CD4-positive, alpha-beta T cell (primary cell): ENCODE measurements at regions not wholly inside any gene's neighbourhood (a gene's known extent, or its start where the extent isn't known, plus 50 kb on each side); places are given as distances from the start of the nearest gene placed in this dataset.
"Not testable (repeated sequence)": the region's sequence is repeated elsewhere in the genome, so short reads cannot be mapped to it uniquely, and the experiment has no call there.

Experiments
- ATAC-seq: fragments of 200-7000 bp; cut with Tn5 transposase; one replicate; pipeline ENCODE4 v1.10.0; 2022; ENCODE audit warnings: mild to moderate bottlenecking; ENCODE audit not compliant: poor library complexity
- CTCF ChIA-PET: fragments of 350-600 bp; sonication (Branson Sonifier 250); formaldehyde crosslinking; loops from one replicate; lab custom pipeline; 2021; ENCODE audit warnings: antibody characterized with exemption, inconsistent platforms; lab: Charles Lee
- POLR2A ChIA-PET: fragments of 350-600 bp; sonication (Branson Sonifier 250); formaldehyde crosslinking; loops from one replicate; lab custom pipeline; 2021; ENCODE audit warnings: antibody characterized with exemption, inconsistent platforms; lab: Charles Lee
- DNase-seq, 14 experiments: peaks; one replicate each; pipeline ENCODE4 v3.0.0-alpha.2; 2013 to 2020; ENCODE audit warnings: mixed read lengths in 2 of 14
- H3K27ac ChIP-seq, 2 donors: one replicate each; pipeline versions ENCODE4 v1.5.1 to v1.7.0; 2013; ENCODE audit warnings: low read length in 2 of 2, low read depth in 1 of 2, mild to moderate bottlenecking in 1 of 2
- H3K27me3 ChIP-seq, 2 experiments: 1 replicate in 1 of 2; 2 replicates in 1 of 2; pipeline versions ENCODE4 v1.6.1 to v1.7.0; 2013; ENCODE audit warnings: low read length in 2 of 2, control low read depth in 1 of 2, mild to moderate bottlenecking in 1 of 2, moderate library complexity in 1 of 2; ENCODE audit not compliant: insufficient read depth in 2 of 2, control insufficient read depth in 1 of 2
- H3K36me3 ChIP-seq: one replicate; pipeline ENCODE4 v1.6.1; 2013; ENCODE audit warnings: low read length, control low read depth; ENCODE audit not compliant: insufficient read depth
- H3K4me1 ChIP-seq: one replicate; pipeline ENCODE4 v1.6.1; 2013; ENCODE audit warnings: low read length, control low read depth; ENCODE audit not compliant: insufficient read depth
- H3K4me3 ChIP-seq: one replicate; pipeline ENCODE4 v1.5.1; 2013; ENCODE audit warnings: mild to moderate bottlenecking, low read length, moderate library complexity
- H3K9me3 ChIP-seq, 2 experiments: 1 replicate in 1 of 2; 2 replicates in 1 of 2; pipeline versions ENCODE4 v1.6.1 to v1.7.0; 2013; ENCODE audit warnings: low read length in 2 of 2, mild to moderate bottlenecking in 2 of 2, control low read depth in 1 of 2, moderate library complexity in 1 of 2; ENCODE audit not compliant: control insufficient read depth in 1 of 2, insufficient read depth in 1 of 2
- H3K27ac Mint-ChIP-seq: one replicate; pipeline ENCODE4 v1.8.0; 2020; ENCODE audit warnings: mixed read lengths
- H3K27me3 Mint-ChIP-seq: one replicate; pipeline ENCODE4 v1.8.0; 2021; ENCODE audit warnings: mixed read lengths
- H3K36me3 Mint-ChIP-seq: one replicate; pipeline ENCODE4 v1.8.0; 2021; ENCODE audit warnings: low read depth, mixed read lengths
- H3K4me1 Mint-ChIP-seq: one replicate; pipeline ENCODE4 v1.8.0; 2021; ENCODE audit warnings: low read depth, mixed read lengths
- H3K4me3 Mint-ChIP-seq: one replicate; pipeline ENCODE4 v1.8.0; 2020; ENCODE audit warnings: mild to moderate bottlenecking, mixed read lengths
- H3K9me3 Mint-ChIP-seq: one replicate; pipeline ENCODE4 v1.8.0; 2020; ENCODE audit warnings: mixed read lengths
- intact Hi-C, 2 experiments: fragments of 100-400 bp; cut with DNase I in 1 of 2; cut with micrococcal nuclease in 1 of 2; formaldehyde crosslinking; loops; one replicate each; pipeline versions ENCODE4 v1.15.1 to v1.9.0; 2023 to 2025; cut with DNase I, micrococcal nuclease
- TF ChIP-seq, protein P1 (sequence below): fragments of 200-600 bp; IDR thresholded peaks from one replicate; pipeline ENCODE4 v1.8.0; 2022; ENCODE audit warnings: antibody characterized with exemption, mild to moderate bottlenecking

GRCh38 chr7:69301253-69301652 lies 297.0 kb upstream of the AUTS2 start:
- peaks cover 0 to 19% of the 10 kb centered on the region in 2 experiments for H3K9me3 ChIP-seq
- H3K27ac ChIP-seq, result no peak overlapping the region
- ChIA-PET POLR2A (no interaction called here), CTCF (no interaction called here)
- intact Hi-C loops, result no loop called here
- H3K4me3 ChIP-seq, result no peak overlapping the region
- Mint-ChIP-seq H3K27ac (no peak overlapping the region), H3K4me3 (no peak overlapping the region), H3K27me3 (peaks cover 11% of the 10 kb centered on the region), H3K9me3 (peaks cover 2% of the 10 kb centered on the region), H3K36me3 (no peaks in the 10 kb centered on the region), H3K4me1 (no peaks in the 10 kb centered on the region)
- no peaks in the 10 kb centered on the region for H3K27me3 ChIP-seq
- no peaks in the 10 kb centered on the region for H3K36me3 ChIP-seq
- ATAC-seq (no peak), DNase-seq (no peak)
- TF ChIP-seq, protein P1, sequence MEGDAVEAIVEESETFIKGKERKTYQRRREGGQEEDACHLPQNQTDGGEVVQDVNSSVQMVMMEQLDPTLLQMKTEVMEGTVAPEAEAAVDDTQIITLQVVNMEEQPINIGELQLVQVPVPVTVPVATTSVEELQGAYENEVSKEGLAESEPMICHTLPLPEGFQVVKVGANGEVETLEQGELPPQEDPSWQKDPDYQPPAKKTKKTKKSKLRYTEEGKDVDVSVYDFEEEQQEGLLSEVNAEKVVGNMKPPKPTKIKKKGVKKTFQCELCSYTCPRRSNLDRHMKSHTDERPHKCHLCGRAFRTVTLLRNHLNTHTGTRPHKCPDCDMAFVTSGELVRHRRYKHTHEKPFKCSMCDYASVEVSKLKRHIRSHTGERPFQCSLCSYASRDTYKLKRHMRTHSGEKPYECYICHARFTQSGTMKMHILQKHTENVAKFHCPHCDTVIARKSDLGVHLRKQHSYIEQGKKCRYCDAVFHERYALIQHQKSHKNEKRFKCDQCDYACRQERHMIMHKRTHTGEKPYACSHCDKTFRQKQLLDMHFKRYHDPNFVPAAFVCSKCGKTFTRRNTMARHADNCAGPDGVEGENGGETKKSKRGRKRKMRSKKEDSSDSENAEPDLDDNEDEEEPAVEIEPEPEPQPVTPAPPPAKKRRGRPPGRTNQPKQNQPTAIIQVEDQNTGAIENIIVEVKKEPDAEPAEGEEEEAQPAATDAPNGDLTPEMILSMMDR, result no peak
- no peaks in the 10 kb centered on the region for H3K4me1 ChIP-seq

DNA sequence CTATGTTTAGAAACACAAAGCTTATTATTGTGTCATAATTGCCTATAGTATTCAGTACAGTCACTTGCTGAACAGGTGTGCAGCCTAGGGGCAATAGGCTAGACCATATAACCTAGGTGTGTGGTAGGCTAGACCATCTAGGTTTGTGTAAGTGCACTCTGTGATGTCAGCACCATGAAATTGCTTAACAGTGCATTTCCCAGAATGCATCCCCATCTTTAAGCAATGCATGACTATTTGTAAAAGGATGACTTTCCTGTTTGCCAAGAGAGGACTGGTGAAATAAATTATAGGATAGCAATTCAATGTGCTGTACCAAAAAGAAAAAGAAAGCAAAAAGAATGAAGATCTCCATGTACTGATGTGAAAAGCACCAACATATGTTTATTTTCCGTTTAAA lies 288.7 kb upstream of the AUTS2 start:
- H3K4me1 Mint-ChIP-seq, result no peaks in the 10 kb centered on the region
- DNase-seq (no peak), ATAC-seq (no peak)
- H3K27ac ChIP-seq, result no peak overlapping the region
- POLR2A ChIA-PET, result no interaction called here
- H3K27ac Mint-ChIP-seq, result no peak overlapping the region
- CTCF ChIA-PET, result no interaction called here
- no peaks in the 10 kb centered on the region for H3K9me3 Mint-ChIP-seq
- no peak overlapping the region for H3K4me3 ChIP-seq
- no peaks in the 10 kb centered on the region for H3K36me3 ChIP-seq
- H3K4me3 Mint-ChIP-seq, result no peak overlapping the region
- no peaks in the 10 kb centered on the region for H3K36me3 Mint-ChIP-seq
- peaks cover 4% of the 10 kb centered on the region for H3K27me3 Mint-ChIP-seq
- no peaks in the 10 kb centered on the region for H3K27me3 ChIP-seq
- intact Hi-C loops, result no loop called here
- TF ChIP-seq, protein P1, result no peak
- H3K4me1 ChIP-seq, result no peaks in the 10 kb centered on the region
- peaks cover 0 to 10% of the 10 kb centered on the region in 2 experiments for H3K9me3 ChIP-seq

GRCh38 chr7:69311489-69311888 lies 286.8 kb upstream of the AUTS2 start:
- no peaks in the 10 kb centered on the region for H3K36me3 Mint-ChIP-seq
- no peaks in the 10 kb centered on the region for H3K27me3 Mint-ChIP-seq
- H3K27me3 ChIP-seq, result no peaks in the 10 kb centered on the region
- ATAC-seq (no peak), DNase-seq (no peak)
- H3K4me3 ChIP-seq, result no peak overlapping the region
- H3K27ac Mint-ChIP-seq, result no peak overlapping the region
- no peaks in the 10 kb centered on the region for H3K4me1 ChIP-seq
- CTCF ChIA-PET, result no interaction called here
- no peaks in the 10 kb centered on the region for H3K36me3 ChIP-seq
- H3K9me3 Mint-ChIP-seq, result no peaks in the 10 kb centered on the region
- H3K4me3 Mint-ChIP-seq, result no peak overlapping the region
- TF ChIP-seq, protein P1, result no peak
- no peaks in the 10 kb centered on the region for H3K4me1 Mint-ChIP-seq
- intact Hi-C loops, result no loop called here
- H3K9me3 ChIP-seq, result peaks cover 0 to 8% of the 10 kb centered on the region in 2 experiments
- POLR2A ChIA-PET, result no interaction called here
- no peak overlapping the region for H3K27ac ChIP-seq

DNA sequence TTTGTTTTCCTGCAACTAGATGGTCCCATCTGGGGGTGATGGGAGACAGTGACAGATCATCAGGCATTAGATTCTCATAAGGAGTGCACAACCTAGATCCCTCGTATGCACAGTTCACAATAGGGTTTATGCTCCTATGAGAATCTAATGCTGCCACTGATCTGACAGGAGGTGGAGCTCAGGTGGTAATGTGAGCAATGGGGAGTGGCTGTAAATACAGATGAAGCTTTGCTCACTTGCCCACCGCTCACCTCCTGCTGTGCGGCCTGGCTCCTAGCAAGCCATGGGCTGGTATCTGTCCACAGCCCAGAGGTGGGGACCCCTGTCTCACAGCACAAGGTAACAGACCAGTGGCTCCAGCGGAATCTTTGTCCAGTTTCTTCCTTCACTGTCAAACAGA lies 284.4 kb upstream of the AUTS2 start:
- ATAC-seq, intact Hi-C loops, H3K4me3 Mint-ChIP-seq, H3K9me3 Mint-ChIP-seq, H3K27ac ChIP-seq, H3K27me3 Mint-ChIP-seq, DNase-seq, H3K27ac Mint-ChIP-seq, H3K4me1 ChIP-seq, H3K4me1 Mint-ChIP-seq, H3K36me3 ChIP-seq, H3K27me3 ChIP-seq, CTCF ChIA-PET, H3K9me3 ChIP-seq, H3K36me3 Mint-ChIP-seq, H3K4me3 ChIP-seq, POLR2A ChIA-PET: not testable (repeated sequence)
